GM19467 (cell line): ENCODE measurements at regions not wholly inside any gene's neighbourhood (a gene's known extent, or its start where the extent isn't known, plus 50 kb on each side); places are given as distances from the start of the nearest gene placed in this dataset.

Experiments used
- ATAC-seq: cut with Tn5 transposase; IDR thresholded peaks from one replicate; pipeline ENCODE4 v1.9.1; 2021; ENCODE audit warnings: mild to moderate bottlenecking, moderate library complexity; ENCODE audit not compliant: unreplicated experiment

- ATAC-seq = no peak
These were observed 613.7 kb upstream of the CDH18 start for GRCh38 chr5:20601678-20602100.

DNA sequence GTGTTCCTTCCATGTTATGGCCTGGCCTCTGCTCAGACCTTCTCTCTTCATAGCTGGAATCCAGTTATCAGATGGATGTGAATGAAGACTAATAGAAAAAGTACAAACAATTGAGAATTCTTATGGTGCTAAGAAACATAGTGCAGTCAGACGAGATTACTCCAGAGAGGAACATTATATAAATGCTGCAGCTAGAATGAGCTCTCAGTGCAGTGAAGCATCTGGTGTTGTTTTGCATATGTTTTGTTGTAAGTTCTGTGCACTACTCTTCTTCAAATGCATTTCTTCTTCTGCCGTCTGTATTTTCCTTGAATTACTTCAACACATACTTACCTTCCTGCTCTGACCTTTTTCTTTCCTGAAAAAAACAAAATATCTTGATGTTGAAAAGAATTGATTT is 602.4 kb upstream of the CDH18 start:
- no peak for ATAC-seq

DNA sequence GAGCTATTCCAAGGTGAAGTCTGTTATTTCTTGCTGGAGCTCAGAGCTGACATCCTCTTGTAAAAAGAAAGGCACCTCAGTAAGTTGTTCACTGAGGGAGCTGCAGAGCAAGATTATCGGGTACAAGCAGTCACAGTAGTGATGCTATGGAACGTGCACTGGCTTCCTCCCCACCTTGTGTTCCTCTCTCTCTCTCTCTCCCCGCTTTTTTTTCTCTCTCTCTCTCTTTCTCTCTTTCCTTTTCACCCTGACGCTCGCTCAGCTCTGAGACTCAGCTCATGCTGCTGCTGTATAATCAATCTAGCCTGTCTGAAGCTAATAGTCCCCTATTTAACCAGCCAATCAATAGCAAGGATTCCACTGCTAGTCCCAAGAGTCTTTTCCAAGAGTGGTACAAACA is 587.6 kb upstream of the CDH18 start:
- ATAC-seq = no peak

DNA sequence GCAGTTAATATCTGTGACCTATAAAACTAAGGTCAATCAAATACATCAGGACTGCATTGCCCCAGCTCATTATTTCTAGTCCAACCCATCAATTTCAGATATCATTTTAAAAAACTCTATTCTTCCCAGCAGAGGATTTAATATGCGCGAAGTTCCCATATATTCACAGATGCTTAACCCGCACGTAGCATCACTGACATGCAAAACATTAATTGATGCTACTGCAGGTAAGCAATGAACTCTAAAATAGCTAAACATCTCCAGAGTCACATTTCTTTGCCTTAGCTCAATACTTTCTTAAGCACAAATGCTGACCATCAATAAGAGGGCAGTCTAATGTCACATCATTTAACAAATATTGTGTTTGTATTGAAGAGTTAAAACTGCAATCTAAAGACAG is 586.6 kb upstream of the CDH18 start:
- ATAC-seq = no peak

DNA sequence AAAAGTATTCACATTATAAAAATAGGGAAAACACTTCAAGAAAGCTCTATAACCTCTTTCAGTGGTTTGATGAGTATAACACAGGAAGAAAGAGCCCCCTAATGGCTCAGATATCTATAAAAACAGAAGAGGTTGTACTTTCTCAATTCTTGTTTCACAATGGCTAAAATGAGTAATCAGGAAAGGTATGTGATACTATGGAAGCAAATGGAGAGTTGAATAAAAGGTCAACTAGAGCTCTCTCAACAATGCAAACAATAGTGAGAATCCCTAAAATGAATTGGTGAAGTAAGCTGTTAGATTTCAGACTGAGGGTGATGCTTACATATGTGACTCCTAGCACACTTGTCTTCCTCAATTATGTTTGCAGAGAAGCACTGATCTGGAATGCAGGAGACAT is 584.6 kb upstream of the CDH18 start:
- ATAC-seq = no peak

- no peak for ATAC-seq
These were observed 582.5 kb upstream of the CDH18 start for GRCh38 chr5:20570486-20570885.

DNA sequence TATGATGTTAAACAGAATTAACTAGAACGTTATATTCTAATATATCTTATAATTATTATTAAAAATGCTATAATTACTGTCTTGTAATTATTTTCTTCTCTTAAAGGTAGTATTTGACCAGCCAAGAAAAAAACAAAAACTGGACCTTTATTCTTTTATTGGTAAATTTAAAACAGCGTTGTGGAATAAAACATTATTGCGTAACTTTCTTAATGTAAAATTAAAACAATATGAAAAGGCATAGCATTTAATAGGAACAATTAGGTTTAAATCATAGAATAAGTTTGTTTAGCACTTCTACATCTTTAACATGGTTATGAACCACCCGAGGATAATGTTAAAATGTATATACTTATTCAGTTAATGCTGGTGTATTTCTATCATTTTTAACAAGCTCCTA is 574.5 kb upstream of the CDH18 start:
- ATAC-seq = no peak

GRCh38 chr5:20559845-20560244 is 571.8 kb upstream of the CDH18 start:
- no peak for ATAC-seq

GRCh38 chr5:20556115-20556763 is 568.2 kb upstream of the CDH18 start:
- no peak for ATAC-seq

DNA sequence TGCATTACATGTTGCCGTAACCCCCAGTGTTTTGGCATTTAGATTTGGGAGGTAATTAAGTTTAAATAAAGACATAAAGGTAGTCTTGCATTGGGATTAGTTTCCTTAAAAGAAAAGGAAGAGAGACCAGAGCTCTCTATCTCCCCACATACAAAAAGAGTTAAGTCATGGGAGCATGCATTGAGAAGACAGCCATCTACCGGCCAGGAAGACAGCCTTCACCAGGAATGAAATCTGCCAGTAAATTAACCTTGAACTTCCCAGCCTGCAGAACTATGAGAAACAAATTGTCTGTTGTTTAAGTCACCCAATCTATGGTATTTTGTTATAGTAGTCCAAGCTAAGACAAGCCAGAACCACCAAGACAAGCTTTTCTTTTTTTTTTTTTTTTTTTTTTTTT is 567.0 kb upstream of the CDH18 start:
- no peak for ATAC-seq

- no peak for ATAC-seq
These were observed 566.0 kb upstream of the CDH18 start for GRCh38 chr5:20554001-20554400.

- ATAC-seq = no peak
These were observed 550.1 kb upstream of the CDH18 start for GRCh38 chr5:20537911-20538703.

- ATAC-seq = no peak
These were observed 548.8 kb upstream of the CDH18 start for GRCh38 chr5:20536813-20537212.

DNA sequence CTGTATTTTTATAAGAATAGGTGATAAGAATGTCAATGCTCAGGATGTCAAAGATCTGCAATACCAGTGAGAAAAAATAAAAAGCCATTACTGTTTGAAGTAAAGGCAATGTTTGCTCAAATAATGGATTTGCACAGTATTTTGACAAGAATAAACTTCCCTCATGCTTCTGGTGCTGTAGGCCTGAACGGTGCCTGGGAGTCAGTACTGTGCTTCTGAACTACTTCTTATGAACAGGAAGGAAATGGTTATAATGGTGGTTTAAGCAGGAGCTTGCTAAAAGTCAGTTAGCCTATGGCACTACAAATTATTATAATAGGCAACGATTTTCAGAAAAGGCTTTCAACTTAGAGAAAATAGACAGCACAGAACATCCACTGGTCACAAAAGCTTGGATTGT is 548.3 kb upstream of the CDH18 start:
- ATAC-seq = no peak

- no peak for ATAC-seq
These were observed 540.5 kb upstream of the CDH18 start for GRCh38 chr5:20528471-20528870.

GRCh38 chr5:20524991-20525529 is 537.1 kb upstream of the CDH18 start:
- no peak for ATAC-seq

DNA sequence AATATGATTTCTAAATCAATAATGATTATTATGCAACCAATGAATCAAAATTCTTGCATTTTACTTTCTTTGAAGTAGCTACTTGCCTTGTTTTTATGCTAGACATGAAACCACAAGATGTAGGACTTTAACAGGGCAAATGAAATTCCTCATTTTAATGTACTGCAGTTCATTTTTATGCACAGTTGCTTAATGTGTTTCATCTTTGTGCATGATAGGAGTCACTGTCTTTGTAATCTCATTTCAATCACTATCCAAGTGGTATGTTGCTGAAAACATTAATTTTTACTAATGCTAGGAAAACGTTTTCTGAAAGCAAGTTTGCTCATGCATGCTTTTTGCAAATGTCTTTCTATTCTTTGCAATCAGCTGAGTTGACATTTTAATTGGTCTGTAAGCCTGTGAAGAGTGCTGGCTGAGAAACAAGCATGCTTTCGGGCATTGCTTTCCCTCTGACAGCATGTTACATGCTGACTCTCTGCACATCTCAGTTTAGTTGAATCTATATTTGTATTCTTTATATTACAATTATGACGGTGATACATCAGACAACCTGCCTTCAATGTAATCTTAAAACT is 535.0 kb upstream of the CDH18 start:
- ATAC-seq = no peak

DNA sequence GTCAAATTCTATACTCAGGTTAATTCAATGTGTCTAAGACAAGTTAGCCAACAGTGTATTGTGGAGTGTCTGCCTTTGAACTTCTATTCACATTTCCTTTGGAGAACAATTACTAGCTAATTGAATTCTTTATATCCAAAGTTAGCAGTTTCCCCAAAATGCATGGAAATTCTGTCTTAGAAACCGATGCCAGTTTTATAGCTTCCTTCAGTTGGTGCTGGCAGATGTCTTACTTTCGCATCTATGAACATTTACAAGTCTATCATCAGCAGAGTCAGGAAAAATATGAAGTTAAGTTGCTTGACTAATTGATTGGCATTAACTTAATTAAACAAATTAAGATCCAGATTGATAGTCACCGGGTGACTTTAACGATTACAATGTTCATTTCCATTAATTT is 527.6 kb upstream of the CDH18 start:
- ATAC-seq = no peak

GRCh38 chr5:20514145-20514544 is 526.1 kb upstream of the CDH18 start:
- no peak for ATAC-seq

GRCh38 chr5:20500546-20500945 is 512.5 kb upstream of the CDH18 start:
- ATAC-seq = no peak

DNA sequence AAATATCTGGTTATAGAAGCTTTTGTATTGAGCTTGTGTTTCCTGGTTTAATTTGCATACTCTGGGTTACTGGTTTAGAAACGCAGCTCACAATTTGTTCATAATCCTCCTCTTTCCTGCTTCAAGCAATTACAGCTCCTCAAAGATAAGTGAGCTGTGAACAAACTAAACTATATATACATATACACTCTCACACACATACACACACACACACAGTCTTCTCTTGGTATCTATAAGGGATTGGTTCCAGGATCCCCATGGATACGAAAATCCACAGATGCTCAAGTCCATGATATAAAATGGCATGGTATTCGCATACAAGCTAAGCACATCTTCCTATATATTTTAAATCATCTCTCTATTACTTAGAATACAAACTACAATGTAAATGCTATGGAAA is 510.9 kb upstream of the CDH18 start:
- no peak for ATAC-seq

DNA sequence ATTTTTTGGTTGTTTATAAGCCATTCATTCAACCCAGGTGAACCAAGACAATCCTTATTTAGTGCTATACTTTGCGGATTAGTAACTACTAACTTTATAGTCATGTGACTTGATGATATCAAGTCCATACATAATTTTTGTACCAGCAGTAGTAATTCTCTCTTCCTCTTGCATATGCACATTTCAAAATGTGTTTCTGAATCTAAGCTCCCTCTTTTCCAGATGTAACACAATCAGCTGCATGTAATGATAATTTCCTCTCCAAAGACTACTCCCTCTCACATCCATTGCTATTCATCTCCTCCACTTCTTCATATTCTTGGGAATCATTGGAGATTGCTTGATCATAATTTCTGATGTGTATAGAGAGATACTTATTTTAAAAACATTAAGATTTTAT is 510.1 kb upstream of the CDH18 start:
- ATAC-seq = no peak
